ENCODE measurements at regions not wholly inside any gene's neighbourhood (a gene's known extent, or its start where the extent isn't known, plus 50 kb on each side); places are given as distances from the start of the nearest gene placed in this dataset.

GRCh38 chr3:27623085-27623753 is 98.9 kb downstream of the EOMES start:
- intact Hi-C loops (cut with micrococcal nuclease) (no loop called here), in situ Hi-C loops (cut with MboI) (no loop called here)
- Histone ChIP-seq H3K4me3 (no peak overlapping the region), H3K79me2 (ENCODE audit: control insufficient read depth, insufficient read depth, low read length) (no peaks in the 10 kb centered on the region), H3K36me3 (ENCODE audit: control insufficient read depth, insufficient read depth, low read length) (no peaks in the 10 kb centered on the region), H3K4me2 (ENCODE audit: insufficient read depth, low read length) (no peak overlapping the region), H3K9ac (ENCODE audit: insufficient read depth in 1 of 2, low read depth in 2 of 2, low read length in 2 of 2) (no peak overlapping the region), H3K9me3 (replicated peaks; ENCODE audit: control insufficient read depth, insufficient read depth, low read depth, low read length) (0 out of 2 replicates have a peak, but pooled peaks cover 2% of the 10 kb centered on the region), H3K9me1 (ENCODE audit: control insufficient read depth, insufficient read depth, low read length) (no peaks in the 10 kb centered on the region), H4K20me1 (replicated peaks; ENCODE audit: control insufficient read depth, insufficient read depth, low read length) (no peaks in the 10 kb centered on the region), H2AFZ (ENCODE audit: low read depth, low read length) (no peak overlapping the region), H3K27ac (ENCODE audit: extremely low read depth, low read depth, low read length) (no peak overlapping the region), H3K27me3 (ENCODE audit: control insufficient read depth in 2 of 2, insufficient read depth in 2 of 2, low read length in 2 of 2) (no peaks in the 10 kb centered on the region), H3K4me1 (replicated peaks in 1 of 2; ENCODE audit: control insufficient read depth in 2 of 2, insufficient read depth in 2 of 2, low read length in 2 of 2) (no peaks in the 10 kb centered on the region)
- BruUV-seq (replicated peaks), result no TSS peak
- no peak for ATAC-seq
- no peak for DNase-seq (ENCODE audit: extremely low read depth in 1 of 4, low spot score in 3 of 4)
- no peak for FAIRE-seq
- ChIA-PET POLR2A (no interaction called here), CTCF (ENCODE audit: low intra/inter-chr PET ratio) (no interaction called here)
- WGBS (ENCODE audit: insufficient coverage, low coverage, missing lambda C conversion rate), result 0% methylated on average over 4 of the region's 4 CpGs
- TF ChIP-seq ZNF3 (CRISPR knock-in tag; IDR thresholded peaks at IDR 0.05) (no peak), RFX1 (IDR thresholded peaks at IDR 0.05) (no peak), RBM34 (IDR thresholded peaks at IDR 0.05; ENCODE audit: borderline replicate concordance, insufficient read depth, low read length) (no peak), PHB2 (IDR thresholded peaks at IDR 0.05; ENCODE audit: low read depth) (no peak), ZNF79 (CRISPR knock-in tag; IDR thresholded peaks at IDR 0.05; ENCODE audit: low read depth) (no peak), ZNF121 (CRISPR knock-in tag; conservative IDR thresholded peaks at IDR 0.05) (no peak), CREB3 (tag; conservative IDR thresholded peaks at IDR 0.05; ENCODE audit: low read depth) (no peak), ZBTB1 (CRISPR knock-in tag; IDR thresholded peaks at IDR 0.05; ENCODE audit: borderline replicate concordance, low read depth) (no peak), BRD9 (IDR thresholded peaks at IDR 0.05; ENCODE audit: low read depth, partially characterized antibody) (no peak), ZC3H4 (CRISPR knock-in tag; IDR thresholded peaks at IDR 0.05; ENCODE audit: borderline replicate concordance) (no peak), RBM14 (IDR thresholded peaks at IDR 0.05; ENCODE audit: borderline replicate concordance, insufficient read depth, low read depth, low read length) (no peak), ZNF24 (IDR thresholded peaks at IDR 0.05) (no peak), ZNF518B (CRISPR knock-in tag; IDR thresholded peaks at IDR 0.05) (no peak), HSF4 (CRISPR knock-in tag; IDR thresholded peaks at IDR 0.05; ENCODE audit: borderline replicate concordance) (no peak)
- TF ChIP-seq, protein P1, sequence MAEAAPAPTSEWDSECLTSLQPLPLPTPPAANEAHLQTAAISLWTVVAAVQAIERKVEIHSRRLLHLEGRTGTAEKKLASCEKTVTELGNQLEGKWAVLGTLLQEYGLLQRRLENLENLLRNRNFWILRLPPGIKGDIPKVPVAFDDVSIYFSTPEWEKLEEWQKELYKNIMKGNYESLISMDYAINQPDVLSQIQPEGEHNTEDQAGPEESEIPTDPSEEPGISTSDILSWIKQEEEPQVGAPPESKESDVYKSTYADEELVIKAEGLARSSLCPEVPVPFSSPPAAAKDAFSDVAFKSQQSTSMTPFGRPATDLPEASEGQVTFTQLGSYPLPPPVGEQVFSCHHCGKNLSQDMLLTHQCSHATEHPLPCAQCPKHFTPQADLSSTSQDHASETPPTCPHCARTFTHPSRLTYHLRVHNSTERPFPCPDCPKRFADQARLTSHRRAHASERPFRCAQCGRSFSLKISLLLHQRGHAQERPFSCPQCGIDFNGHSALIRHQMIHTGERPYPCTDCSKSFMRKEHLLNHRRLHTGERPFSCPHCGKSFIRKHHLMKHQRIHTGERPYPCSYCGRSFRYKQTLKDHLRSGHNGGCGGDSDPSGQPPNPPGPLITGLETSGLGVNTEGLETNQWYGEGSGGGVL (CRISPR knock-in tag; IDR thresholded peaks at IDR 0.05), result no peak
